ENCODE measurements at regions not wholly inside any gene's neighbourhood (a gene's known extent, or its start where the extent isn't known, plus 50 kb on each side); places are given as distances from the start of the nearest gene placed in this dataset.
"Not testable (repeated sequence)": the region's sequence is repeated elsewhere in the genome, so short reads cannot be mapped to it uniquely, and the experiment has no call there.

DNA sequence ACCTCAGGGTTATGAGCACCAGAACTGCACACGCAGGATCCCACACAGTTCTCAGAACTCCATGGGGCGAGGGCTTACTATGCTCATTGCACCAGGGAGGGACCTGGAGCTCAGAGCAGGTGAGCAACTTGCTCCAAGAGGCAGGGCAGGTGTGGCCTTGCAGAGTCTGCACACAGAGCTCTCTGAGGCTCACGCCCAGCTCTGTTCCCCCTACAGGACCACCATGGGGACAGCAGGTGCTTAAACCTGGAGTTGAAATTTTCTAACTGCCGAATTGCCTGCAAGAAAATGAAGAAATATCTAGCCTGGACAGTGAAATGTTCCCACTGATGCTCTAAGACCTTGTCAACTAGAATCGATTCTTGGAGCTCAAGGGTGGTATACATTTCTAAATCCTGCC, 49.9 kb upstream of the MSMB start:
- H3K36me3 Mint-ChIP-seq (ENCODE audit: low read depth); H3K4me1 Mint-ChIP-seq; H3K4me3 Mint-ChIP-seq; H3K9me3 Mint-ChIP-seq; H3K27ac Mint-ChIP-seq: not testable (repeated sequence)
- peaks cover 10% of the 10 kb centered on the region for H3K27me3 Mint-ChIP-seq (ENCODE audit: low read depth)

DNA sequence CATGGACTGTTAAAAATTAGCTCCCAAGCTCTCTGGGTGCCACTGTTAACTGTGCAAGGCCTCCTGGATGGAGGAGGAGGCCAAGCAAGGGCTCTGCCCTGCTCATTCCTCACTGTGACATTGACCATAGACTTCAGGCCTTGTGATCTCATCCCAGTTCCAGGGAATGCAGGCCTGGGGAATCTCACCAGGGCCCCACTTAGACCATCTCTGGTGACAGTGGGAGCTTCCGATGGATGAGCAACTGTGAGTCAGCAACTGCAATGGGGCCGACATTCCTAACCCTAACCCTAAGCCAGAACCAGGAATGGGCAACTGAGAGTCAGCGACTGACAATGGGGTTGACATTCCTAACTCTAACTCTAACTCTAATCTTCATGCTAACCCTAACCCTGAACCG, 50.4 kb upstream of the MSMB start:
- no peaks in the 10 kb centered on the region for H3K36me3 Mint-ChIP-seq (ENCODE audit: low read depth)
- no peaks in the 10 kb centered on the region for H3K9me3 Mint-ChIP-seq
- peaks cover 12% of the 10 kb centered on the region for H3K27me3 Mint-ChIP-seq (ENCODE audit: low read depth)
- H3K27ac Mint-ChIP-seq = no peak overlapping the region
- H3K4me3 Mint-ChIP-seq = no peak overlapping the region
- H3K4me1 Mint-ChIP-seq = no peaks in the 10 kb centered on the region
- TF ChIP-seq, protein P1, sequence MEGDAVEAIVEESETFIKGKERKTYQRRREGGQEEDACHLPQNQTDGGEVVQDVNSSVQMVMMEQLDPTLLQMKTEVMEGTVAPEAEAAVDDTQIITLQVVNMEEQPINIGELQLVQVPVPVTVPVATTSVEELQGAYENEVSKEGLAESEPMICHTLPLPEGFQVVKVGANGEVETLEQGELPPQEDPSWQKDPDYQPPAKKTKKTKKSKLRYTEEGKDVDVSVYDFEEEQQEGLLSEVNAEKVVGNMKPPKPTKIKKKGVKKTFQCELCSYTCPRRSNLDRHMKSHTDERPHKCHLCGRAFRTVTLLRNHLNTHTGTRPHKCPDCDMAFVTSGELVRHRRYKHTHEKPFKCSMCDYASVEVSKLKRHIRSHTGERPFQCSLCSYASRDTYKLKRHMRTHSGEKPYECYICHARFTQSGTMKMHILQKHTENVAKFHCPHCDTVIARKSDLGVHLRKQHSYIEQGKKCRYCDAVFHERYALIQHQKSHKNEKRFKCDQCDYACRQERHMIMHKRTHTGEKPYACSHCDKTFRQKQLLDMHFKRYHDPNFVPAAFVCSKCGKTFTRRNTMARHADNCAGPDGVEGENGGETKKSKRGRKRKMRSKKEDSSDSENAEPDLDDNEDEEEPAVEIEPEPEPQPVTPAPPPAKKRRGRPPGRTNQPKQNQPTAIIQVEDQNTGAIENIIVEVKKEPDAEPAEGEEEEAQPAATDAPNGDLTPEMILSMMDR (IDR thresholded peaks at IDR 0.05; ENCODE audit: unreplicated experiment in 3 of 3) = no peak

DNA sequence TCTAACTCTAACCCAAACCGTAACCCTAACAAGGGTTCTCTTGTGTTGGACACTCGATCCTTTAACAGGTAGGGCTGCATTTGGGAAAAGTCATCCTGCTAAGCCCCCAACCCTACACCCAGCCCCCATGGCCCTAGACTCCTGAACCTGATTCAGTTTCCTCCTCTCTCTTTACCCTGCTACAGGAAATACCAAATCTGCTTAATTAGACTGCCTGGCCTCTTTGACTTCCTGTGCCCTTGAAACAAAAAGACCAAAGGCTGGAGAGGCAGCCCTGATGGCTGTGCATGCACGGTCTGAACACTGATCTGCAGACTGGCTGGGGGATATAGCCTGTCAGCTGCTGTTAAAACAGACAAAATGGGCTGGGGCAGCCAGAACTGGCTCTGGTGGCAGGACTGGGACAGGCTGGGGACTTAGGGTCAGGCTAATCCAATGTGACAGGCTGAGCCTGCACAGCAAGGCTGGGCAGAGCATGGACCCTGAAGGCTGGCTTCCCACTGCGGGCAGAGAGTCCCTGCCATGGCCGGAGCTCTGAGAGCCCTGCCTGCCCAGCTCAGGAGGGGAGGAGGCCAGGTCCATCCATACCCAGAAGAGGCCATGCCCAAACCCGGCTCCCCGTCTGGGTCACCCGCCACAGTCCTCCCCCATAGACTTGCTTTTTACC, 51.0 kb upstream of the MSMB start:
- no peaks in the 10 kb centered on the region for H3K4me1 Mint-ChIP-seq
- no peak overlapping the region for H3K4me3 Mint-ChIP-seq
- peaks cover 11% of the 10 kb centered on the region for H3K27me3 Mint-ChIP-seq (ENCODE audit: low read depth)
- TF ChIP-seq, protein P1 (IDR thresholded peaks at IDR 0.05; ENCODE audit: unreplicated experiment in 3 of 3) = no peak
- no peaks in the 10 kb centered on the region for H3K9me3 Mint-ChIP-seq
- no peaks in the 10 kb centered on the region for H3K36me3 Mint-ChIP-seq (ENCODE audit: low read depth)
- H3K27ac Mint-ChIP-seq = no peak overlapping the region

DNA sequence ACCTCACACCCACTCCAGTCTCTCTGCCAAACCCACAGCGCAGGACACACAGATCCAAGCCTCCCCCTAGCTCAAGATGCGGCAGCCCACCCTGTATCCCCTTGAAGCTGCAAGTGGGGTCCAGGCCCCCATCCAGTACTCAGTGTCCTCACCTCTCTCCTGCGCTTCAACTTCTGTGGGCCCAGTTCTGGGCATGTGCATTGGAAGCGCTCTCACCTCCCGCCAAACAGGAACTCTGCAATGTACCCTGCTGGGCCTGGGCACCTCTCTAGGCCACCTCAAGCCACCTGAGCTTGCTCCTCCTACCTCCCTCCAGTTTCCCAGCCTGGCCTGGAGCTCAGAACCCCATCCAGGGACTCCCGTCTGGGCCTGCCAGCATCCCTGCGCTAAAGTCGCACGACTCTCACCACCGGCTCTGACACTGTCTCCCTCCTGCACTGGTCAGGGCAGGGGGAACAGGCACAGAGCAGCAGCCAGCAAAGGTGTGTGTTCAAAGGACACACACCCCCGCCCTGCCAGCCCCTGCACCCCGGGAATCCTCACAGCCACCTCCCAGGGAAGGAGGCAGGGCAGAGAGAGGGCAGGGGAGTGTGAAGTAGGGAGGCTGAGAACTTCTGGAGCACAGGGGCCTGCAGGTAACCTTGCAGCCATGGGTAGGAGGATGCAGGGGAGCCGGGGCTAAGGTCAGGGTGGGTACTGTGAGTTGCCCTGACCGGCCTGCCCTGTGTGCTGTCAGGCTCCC, 51.7 kb upstream of the MSMB start:
- no peaks in the 10 kb centered on the region for H3K4me1 Mint-ChIP-seq
- no peak overlapping the region for H3K4me3 Mint-ChIP-seq
- H3K27ac Mint-ChIP-seq = no peak overlapping the region
- H3K36me3 Mint-ChIP-seq (ENCODE audit: low read depth) = no peaks in the 10 kb centered on the region
- peaks cover 11% of the 10 kb centered on the region for H3K27me3 Mint-ChIP-seq (ENCODE audit: low read depth)
- TF ChIP-seq, protein P1 (IDR thresholded peaks at IDR 0.05; ENCODE audit: unreplicated experiment in 3 of 3) = no peak
- no peaks in the 10 kb centered on the region for H3K9me3 Mint-ChIP-seq

DNA sequence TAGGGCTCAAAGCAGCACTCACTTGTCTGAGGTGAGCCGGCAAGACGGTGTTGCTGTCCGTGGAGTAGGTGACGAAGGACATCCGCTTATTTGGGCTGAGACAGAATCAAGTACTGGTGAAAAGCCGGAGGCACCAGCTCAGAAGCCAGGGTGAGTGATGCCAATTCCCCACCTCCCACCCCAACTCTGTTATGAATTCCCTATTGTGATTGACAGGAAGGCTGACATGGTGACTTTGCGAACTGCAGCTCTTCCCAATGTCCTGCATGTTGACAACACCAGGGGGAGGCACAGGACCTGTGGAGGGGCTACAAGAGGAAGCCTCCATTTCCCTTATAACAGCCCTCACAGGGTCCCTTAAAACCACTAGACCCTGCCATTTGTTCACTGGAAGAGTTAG, 52.3 kb upstream of the MSMB start:
- H3K27me3 Mint-ChIP-seq (ENCODE audit: low read depth) = peaks cover 11% of the 10 kb centered on the region
- H3K36me3 Mint-ChIP-seq (ENCODE audit: low read depth) = no peaks in the 10 kb centered on the region
- TF ChIP-seq, protein P1 (IDR thresholded peaks at IDR 0.05; ENCODE audit: unreplicated experiment in 3 of 3) = no peak
- H3K27ac Mint-ChIP-seq = no peak overlapping the region
- no peak overlapping the region for H3K4me3 Mint-ChIP-seq
- H3K4me1 Mint-ChIP-seq = no peaks in the 10 kb centered on the region
- H3K9me3 Mint-ChIP-seq = no peaks in the 10 kb centered on the region

DNA sequence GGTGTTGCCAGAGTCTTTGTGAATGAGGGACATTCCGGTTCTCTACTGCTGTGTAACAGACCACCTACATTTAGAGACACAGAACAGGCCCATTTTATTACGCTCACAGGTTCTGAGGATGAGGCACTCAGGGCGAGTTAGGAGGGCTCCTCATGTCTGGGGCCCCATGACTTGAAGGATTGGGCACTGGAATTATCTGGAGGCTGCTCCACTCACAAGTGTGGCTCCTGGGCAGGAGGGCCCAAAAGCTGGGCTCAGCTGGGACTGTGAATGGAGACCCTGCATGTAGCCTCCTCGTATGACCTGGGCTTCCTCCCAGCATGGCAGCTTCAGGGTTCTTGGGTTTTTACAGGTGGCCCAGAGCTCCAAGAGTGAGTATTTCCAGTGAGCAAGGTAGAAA, 52.9 kb upstream of the MSMB start:
- H3K9me3 Mint-ChIP-seq; H3K4me3 Mint-ChIP-seq; H3K27ac Mint-ChIP-seq; H3K36me3 Mint-ChIP-seq (ENCODE audit: low read depth); H3K4me1 Mint-ChIP-seq: not testable (repeated sequence)
- H3K27me3 Mint-ChIP-seq (ENCODE audit: low read depth) = peaks cover 15% of the 10 kb centered on the region

DNA sequence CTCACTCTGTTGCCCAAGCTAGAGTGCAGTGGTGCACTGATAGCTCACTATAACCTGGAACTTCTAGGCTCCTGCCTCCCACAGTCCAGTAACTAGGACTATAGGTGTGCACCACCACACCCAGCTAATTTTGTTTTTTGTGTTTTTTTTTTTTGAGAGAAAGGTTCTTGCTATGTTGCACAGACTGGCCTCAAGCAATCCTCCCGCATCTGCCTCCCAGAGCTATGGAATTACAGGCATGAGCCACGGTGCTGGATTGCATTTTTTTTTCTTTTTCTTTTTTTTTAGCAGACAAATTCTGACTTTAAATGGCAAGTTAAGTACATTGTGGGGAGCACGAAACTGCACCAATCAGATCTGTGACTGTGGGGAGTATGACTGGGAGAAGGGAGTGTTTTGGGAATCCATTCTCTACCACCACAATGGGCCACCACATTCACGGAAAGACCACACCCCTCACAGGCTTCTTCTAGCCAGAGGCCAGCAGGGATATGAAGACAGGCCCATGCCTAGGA, 58.1 kb upstream of the MSMB start:
- no peaks in the 10 kb centered on the region for H3K36me3 Mint-ChIP-seq (ENCODE audit: low read depth)
- peaks cover 10% of the 10 kb centered on the region for H3K4me1 Mint-ChIP-seq
- peak overlapping the region in 2 of 3 experiments; percentile 21 to 45 for H3K4me3 Mint-ChIP-seq
- H3K27me3 Mint-ChIP-seq (ENCODE audit: low read depth) = peaks cover 39% of the 10 kb centered on the region
- H3K27ac Mint-ChIP-seq = no peak overlapping the region
- TF ChIP-seq, protein P1 (IDR thresholded peaks at IDR 0.05; ENCODE audit: unreplicated experiment in 3 of 3) = no peak
- H3K9me3 Mint-ChIP-seq = no peaks in the 10 kb centered on the region

DNA sequence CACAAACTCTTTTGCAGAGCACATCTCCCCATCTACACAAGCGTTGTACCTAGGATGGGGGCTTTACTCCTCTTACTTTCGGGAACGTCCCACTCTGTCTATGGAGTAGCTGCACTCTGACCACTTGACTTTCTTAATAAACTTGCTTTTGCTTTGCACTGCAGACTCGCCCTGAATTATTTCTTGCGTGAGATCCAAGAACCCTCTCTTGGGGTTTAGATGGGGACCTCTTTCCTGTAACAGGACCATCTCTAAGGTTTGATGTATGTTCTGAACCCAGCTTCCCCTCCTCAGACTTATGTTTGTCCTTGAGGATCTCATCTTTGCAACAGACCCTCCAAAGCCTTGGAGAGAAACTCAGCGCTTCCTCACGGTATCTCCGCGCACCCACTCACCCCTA, 59.3 kb upstream of the MSMB start:
- H3K27ac Mint-ChIP-seq; H3K36me3 Mint-ChIP-seq (ENCODE audit: low read depth); H3K9me3 Mint-ChIP-seq: not testable (repeated sequence)
- Mint-ChIP-seq H3K4me3 (peak overlapping the region; percentile 79 to 84 (median 82)), H3K4me1 (peaks cover 10% of the 10 kb centered on the region), H3K27me3 (ENCODE audit: low read depth) (peaks cover 36% of the 10 kb centered on the region)

DNA sequence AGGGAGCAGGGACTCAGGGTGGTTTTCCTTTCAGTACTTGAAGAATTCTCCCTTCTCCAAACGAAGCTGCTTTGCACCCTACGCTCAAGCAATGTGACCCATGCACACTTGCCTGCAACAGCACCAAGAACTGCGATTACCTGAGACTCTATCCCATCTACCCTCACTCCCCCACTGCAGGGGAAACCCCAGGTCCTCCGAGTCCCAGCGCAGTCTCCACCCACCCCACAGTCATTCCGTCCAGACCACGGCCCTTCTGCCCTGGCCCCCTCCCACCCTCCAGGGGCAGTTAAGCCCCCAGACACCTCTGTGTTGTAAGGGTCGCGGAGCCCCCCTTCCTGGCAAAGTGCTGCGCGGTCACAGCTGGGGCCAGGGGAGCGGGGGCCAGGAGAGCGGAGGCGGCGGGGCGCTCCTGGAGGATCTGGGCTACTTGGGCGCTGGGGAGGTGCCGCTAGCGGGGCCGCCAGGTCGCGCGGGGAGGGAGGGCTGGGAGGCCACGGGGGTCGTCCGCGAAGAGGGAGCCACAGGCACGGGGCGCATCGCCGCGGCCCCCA, 59.9 kb upstream of the MSMB start:
- peak overlapping the region; percentile 79 to 84 (median 82) for H3K4me3 Mint-ChIP-seq
- peaks cover 36% of the 10 kb centered on the region for H3K27me3 Mint-ChIP-seq (ENCODE audit: low read depth)
- H3K4me1 Mint-ChIP-seq = peaks cover 10% of the 10 kb centered on the region
- not testable (repeated sequence) for H3K36me3 Mint-ChIP-seq (ENCODE audit: low read depth); H3K27ac Mint-ChIP-seq; H3K9me3 Mint-ChIP-seq
